ENCODE measurements at regions not wholly inside any gene's neighbourhood (a gene's known extent, or its start where the extent isn't known, plus 50 kb on each side); places are given as distances from the start of the nearest gene placed in this dataset.

DNA sequence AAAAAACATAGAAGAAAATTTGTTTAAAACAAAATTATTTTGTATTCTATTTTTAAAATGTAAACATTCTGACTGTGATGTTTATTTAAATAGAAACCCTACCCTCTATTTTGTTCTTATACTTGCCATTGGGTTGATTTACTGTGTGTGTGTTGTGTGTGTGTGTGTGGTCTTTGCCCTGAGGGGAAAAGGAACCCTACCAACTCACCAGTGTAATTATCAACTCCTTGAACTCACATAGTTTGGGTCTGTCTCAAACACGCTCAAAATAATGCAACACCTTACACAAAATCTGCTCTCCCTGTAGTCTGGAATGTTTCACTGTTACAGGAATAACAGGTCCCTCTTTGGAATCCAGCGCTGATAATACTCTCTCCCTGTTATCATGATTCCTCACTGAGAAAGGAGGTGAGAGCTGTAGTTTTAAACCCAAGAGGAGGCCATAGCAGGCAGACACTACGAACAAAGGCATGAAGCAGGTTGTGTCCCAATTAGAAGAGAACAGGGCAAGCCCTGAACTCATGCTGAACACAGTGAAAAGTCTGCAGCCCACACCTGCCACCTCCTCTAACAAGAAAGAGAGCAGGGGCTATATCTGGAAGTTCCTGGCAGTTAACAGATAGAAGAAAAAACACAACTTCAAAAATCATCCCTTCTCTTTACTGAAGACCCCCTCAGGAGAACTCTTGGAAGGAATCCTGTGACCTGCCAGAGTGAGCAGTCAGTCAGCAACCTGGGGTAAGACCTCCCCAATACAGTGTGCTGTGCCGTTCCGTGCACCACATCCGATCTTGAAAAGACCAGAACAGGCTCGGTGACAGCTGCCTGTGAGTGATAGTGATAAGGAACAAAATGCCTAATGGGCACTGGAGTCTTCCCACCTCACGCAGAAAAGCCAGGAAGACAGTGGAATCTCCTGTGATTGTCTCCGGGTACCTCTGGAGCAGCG is 608.1 kb upstream of the ADAMTS16 start:
- no peak overlapping the region for H3K4me3 ChIP-seq (ENCODE audit: low read length)
- no peak for DNase-seq

DNA sequence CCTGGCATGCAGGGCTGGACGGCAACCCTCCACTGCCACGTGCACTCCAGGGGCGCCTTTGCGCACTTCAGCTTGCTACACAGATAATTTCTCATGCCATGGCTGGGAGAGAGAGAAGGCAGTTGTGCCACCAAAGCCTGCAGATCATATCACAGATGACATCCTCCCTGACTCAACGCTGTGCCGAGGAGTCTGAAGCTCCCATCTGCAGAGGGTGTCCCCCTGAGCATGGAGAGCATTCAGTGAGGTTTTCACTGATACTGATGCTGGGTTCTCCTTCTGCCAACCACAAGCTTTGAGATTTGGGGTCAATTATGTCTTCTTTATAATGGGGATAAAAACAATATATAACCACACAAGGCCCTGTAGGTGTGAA is 607.4 kb upstream of the ADAMTS16 start:
- ChIA-PET POLR2A (no interaction called here), CTCF (no interaction called here)
- H3K27me3 Mint-ChIP-seq: no peaks in the 10 kb centered on the region
- no peaks in the 10 kb centered on the region for H3K36me3 Mint-ChIP-seq
- H3K4me3 ChIP-seq (ENCODE audit: low read length): no peak overlapping the region
- no peaks in the 10 kb centered on the region for H3K9me3 ChIP-seq (ENCODE audit: low read length)
- no peak for DNase-seq
- peaks cover 7 to 13% (median 12%) of the 10 kb centered on the region in 5 donors for H3K9me3 Mint-ChIP-seq
- no peaks in the 10 kb centered on the region for H3K36me3 ChIP-seq (ENCODE audit: insufficient read depth, low read length)
- H3K27ac Mint-ChIP-seq: no peak overlapping the region
- no peak overlapping the region for H3K4me3 Mint-ChIP-seq
- H3K27me3 ChIP-seq (ENCODE audit: insufficient read depth, low read length, poor library complexity, severe bottlenecking): no peaks in the 10 kb centered on the region
- no peak overlapping the region for H3K27ac ChIP-seq (ENCODE audit: low read depth, low read length)
- no peaks in the 10 kb centered on the region for H3K4me1 ChIP-seq (ENCODE audit: insufficient read depth, low read length)
- no peaks in the 10 kb centered on the region for H3K4me1 Mint-ChIP-seq

More for the DNA sequence above, 608.1 kb upstream of the ADAMTS16 start:
- POLR2A ChIA-PET: no interaction called here
- H3K4me3 Mint-ChIP-seq: no peak overlapping the region
- no peaks in the 10 kb centered on the region for H3K36me3 Mint-ChIP-seq
- no peak overlapping the region for H3K27ac Mint-ChIP-seq
- H3K27ac ChIP-seq (ENCODE audit: low read depth, low read length): no peak overlapping the region
- H3K4me1 Mint-ChIP-seq: no peaks in the 10 kb centered on the region
- CTCF ChIA-PET: no interaction called here
- no peaks in the 10 kb centered on the region for H3K36me3 ChIP-seq (ENCODE audit: insufficient read depth, low read length)
- H3K27me3 ChIP-seq (ENCODE audit: insufficient read depth, low read length, poor library complexity, severe bottlenecking): no peaks in the 10 kb centered on the region
- H3K27me3 Mint-ChIP-seq: no peaks in the 10 kb centered on the region
- no peaks in the 10 kb centered on the region for H3K9me3 ChIP-seq (ENCODE audit: low read length)
- no peaks in the 10 kb centered on the region for H3K4me1 ChIP-seq (ENCODE audit: insufficient read depth, low read length)
- peaks cover 5 to 13% (median 9%) of the 10 kb centered on the region in 5 donors for H3K9me3 Mint-ChIP-seq

DNA sequence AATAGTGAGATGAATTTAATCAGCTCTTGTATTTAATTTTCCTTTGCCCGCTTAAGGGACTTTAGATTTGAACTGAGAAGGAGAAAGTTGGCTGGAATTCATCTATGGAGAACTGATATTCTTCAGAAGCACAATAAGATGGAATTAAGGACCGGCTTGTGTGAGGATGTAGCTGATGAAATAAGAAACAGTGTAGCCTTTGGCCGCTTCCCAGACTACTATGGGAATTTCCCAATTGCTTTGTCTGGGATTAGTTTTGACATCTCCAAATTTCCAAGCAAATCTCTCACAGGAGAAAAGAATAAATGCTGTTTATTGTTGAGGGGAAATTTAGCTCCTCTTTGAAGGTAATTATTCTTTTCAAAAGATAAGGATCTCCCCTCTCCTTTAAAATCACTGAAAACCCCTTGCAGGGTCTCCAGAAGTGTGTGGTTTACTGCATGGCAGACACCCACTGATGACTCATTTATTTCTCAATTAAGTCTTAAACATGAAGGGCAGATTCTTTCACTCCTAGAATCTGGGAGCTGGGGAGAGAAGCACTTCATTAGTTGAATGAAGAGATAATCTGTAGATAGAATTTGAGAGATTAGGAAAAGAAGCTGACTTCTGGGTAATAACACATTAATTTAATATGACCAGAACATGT is 606.5 kb upstream of the ADAMTS16 start:
- H3K36me3 ChIP-seq (ENCODE audit: insufficient read depth, low read length): no peaks in the 10 kb centered on the region
- no peak overlapping the region for H3K4me3 ChIP-seq (ENCODE audit: low read length)
- Mint-ChIP-seq H3K36me3 (no peaks in the 10 kb centered on the region), H3K4me1 (no peaks in the 10 kb centered on the region), H3K9me3 (peaks cover 7 to 15% (median 13%) of the 10 kb centered on the region in 5 donors), H3K4me3 (no peak overlapping the region), H3K27ac (no peak overlapping the region), H3K27me3 (no peaks in the 10 kb centered on the region)
- no peaks in the 10 kb centered on the region for H3K27me3 ChIP-seq (ENCODE audit: insufficient read depth, low read length, poor library complexity, severe bottlenecking)
- ChIA-PET CTCF (no interaction called here), POLR2A (no interaction called here)
- H3K27ac ChIP-seq (ENCODE audit: low read depth, low read length): no peak overlapping the region
- no peaks in the 10 kb centered on the region for H3K9me3 ChIP-seq (ENCODE audit: low read length)
- DNase-seq: no peak
- no peaks in the 10 kb centered on the region for H3K4me1 ChIP-seq (ENCODE audit: insufficient read depth, low read length)

DNA sequence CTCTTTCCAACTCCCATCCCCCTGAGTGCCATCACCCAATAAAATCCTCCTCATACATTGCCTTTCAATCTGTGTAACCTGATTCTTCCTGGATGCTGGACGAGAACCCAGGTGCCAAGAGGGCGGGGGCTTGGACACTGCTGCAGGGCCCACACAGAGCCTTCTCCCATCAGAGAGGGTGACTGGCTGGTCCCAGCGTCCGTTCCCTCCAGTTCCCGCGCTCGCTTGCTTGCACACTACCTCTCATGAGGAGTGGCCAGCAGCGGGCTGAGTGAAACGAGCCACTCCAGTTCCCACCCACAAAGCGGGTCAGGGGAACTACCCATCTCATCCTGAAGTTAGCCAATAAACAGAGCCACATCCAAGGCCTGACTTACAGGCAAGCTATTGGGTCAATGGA is 602.6 kb upstream of the ADAMTS16 start:
- H3K4me3 ChIP-seq (ENCODE audit: low read length): no peak overlapping the region
- no peak overlapping the region for H3K27ac ChIP-seq (ENCODE audit: low read depth, low read length)
- no peaks in the 10 kb centered on the region for H3K4me1 Mint-ChIP-seq
- CTCF ChIA-PET: no interaction called here
- POLR2A ChIA-PET: no interaction called here
- H3K27ac Mint-ChIP-seq: no peak overlapping the region
- H3K27me3 ChIP-seq (ENCODE audit: insufficient read depth, low read length, poor library complexity, severe bottlenecking): no peaks in the 10 kb centered on the region
- no peaks in the 10 kb centered on the region for H3K36me3 ChIP-seq (ENCODE audit: insufficient read depth, low read length)
- H3K27me3 Mint-ChIP-seq: peaks cover 0 to 1% of the 10 kb centered on the region in 2 donors
- peaks cover 0 to 2% (median 0%) of the 10 kb centered on the region in 3 donors for H3K36me3 Mint-ChIP-seq
- H3K4me3 Mint-ChIP-seq: no peak overlapping the region
- DNase-seq: no peak
- peaks cover 13 to 22% (median 17%) of the 10 kb centered on the region in 5 donors for H3K9me3 Mint-ChIP-seq
- no peaks in the 10 kb centered on the region for H3K4me1 ChIP-seq (ENCODE audit: insufficient read depth, low read length)
- H3K9me3 ChIP-seq (ENCODE audit: low read length): no peaks in the 10 kb centered on the region

DNA sequence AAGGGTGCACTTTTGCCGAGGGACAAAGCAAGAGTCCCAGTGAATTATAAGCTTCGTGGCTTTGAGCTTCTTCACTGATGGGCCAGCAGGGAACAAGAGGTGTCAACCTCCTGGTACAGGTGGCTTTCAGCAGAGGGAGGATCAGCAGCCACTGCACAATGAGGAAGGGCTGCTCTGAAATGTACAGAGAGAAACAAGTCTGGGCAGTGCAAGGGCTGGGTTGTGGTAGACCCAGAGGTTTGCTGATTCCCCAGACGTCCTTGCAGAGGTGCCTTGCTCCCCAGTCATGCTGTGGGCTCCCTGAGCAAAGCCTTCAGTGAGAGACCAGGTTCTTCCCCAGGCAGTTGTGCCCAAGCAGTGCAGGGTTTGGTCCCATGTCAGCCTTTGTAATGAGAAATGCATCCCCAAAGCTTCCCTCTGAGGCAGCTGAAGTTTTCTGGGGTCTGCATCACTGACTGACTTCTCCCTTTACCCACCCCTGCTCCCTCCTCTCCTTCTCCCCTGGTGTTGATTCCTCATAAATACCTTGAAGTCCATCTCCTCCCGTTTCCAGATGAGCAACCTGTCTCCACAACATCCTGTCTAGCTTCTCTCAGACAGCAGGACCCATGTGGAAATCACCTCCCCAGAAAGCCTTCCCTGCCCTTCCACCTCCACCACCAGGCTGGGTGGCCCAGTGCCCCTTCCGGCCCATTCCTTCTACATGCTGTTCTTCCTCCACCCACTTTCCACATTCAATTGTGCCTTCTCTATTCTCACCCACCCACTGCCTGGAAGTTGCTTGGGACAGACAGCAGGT is 599.6 kb upstream of the ADAMTS16 start:
- H3K27ac ChIP-seq (ENCODE audit: low read depth, low read length): no peak overlapping the region
- peaks cover 0 to 2% (median 0%) of the 10 kb centered on the region in 3 donors for H3K36me3 Mint-ChIP-seq
- H3K27ac Mint-ChIP-seq: no peak overlapping the region
- H3K27me3 ChIP-seq (ENCODE audit: insufficient read depth, low read length, poor library complexity, severe bottlenecking): no peaks in the 10 kb centered on the region
- no peak overlapping the region for H3K4me3 Mint-ChIP-seq
- H3K9me3 ChIP-seq (ENCODE audit: low read length): no peaks in the 10 kb centered on the region
- peaks cover 0 to 1% of the 10 kb centered on the region in 2 donors for H3K27me3 Mint-ChIP-seq
- DNase-seq: no peak
- H3K36me3 ChIP-seq (ENCODE audit: insufficient read depth, low read length): no peaks in the 10 kb centered on the region
- no peaks in the 10 kb centered on the region for H3K4me1 Mint-ChIP-seq
- no peak overlapping the region for H3K4me3 ChIP-seq (ENCODE audit: low read length)
- H3K9me3 Mint-ChIP-seq: peaks cover 9 to 19% (median 12%) of the 10 kb centered on the region in 5 donors
- H3K4me1 ChIP-seq (ENCODE audit: insufficient read depth, low read length): no peaks in the 10 kb centered on the region
- POLR2A ChIA-PET: no interaction called here
- CTCF ChIA-PET: no interaction called here

DNA sequence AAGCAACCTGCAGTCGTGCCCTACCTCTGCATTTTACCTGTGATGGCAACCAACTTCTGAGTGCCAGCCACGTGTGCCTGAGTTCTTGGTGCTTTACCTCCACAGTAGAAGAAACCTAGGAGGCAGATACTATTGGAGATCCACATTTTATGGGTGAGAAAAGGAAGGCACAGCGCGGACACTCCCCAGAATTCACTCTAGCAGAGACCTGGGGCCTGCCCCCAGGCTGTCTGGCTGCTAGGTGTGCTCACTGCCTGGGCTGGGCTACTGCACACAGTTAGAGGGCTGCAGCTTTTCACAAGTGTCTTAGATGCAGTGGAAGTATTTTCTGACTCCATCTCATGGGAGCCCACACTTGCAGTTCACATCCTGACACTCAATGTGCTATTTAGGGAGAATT is 598.8 kb upstream of the ADAMTS16 start:
- DNase-seq: no peak
- ChIA-PET CTCF (no interaction called here), POLR2A (no interaction called here)
- no peaks in the 10 kb centered on the region for H3K9me3 ChIP-seq (ENCODE audit: low read length)
- Mint-ChIP-seq H3K27ac (no peak overlapping the region), H3K4me1 (no peaks in the 10 kb centered on the region), H3K36me3 (peaks cover 0 to 2% (median 0%) of the 10 kb centered on the region in 3 donors), H3K4me3 (no peak overlapping the region), H3K27me3 (peaks cover 0 to 1% of the 10 kb centered on the region in 2 donors), H3K9me3 (peaks cover 9 to 19% (median 12%) of the 10 kb centered on the region in 5 donors)
- H3K27ac ChIP-seq (ENCODE audit: low read depth, low read length): no peak overlapping the region
- no peaks in the 10 kb centered on the region for H3K36me3 ChIP-seq (ENCODE audit: insufficient read depth, low read length)
- H3K4me3 ChIP-seq (ENCODE audit: low read length): no peak overlapping the region
- H3K4me1 ChIP-seq (ENCODE audit: insufficient read depth, low read length): no peaks in the 10 kb centered on the region
- H3K27me3 ChIP-seq (ENCODE audit: insufficient read depth, low read length, poor library complexity, severe bottlenecking): no peaks in the 10 kb centered on the region

DNA sequence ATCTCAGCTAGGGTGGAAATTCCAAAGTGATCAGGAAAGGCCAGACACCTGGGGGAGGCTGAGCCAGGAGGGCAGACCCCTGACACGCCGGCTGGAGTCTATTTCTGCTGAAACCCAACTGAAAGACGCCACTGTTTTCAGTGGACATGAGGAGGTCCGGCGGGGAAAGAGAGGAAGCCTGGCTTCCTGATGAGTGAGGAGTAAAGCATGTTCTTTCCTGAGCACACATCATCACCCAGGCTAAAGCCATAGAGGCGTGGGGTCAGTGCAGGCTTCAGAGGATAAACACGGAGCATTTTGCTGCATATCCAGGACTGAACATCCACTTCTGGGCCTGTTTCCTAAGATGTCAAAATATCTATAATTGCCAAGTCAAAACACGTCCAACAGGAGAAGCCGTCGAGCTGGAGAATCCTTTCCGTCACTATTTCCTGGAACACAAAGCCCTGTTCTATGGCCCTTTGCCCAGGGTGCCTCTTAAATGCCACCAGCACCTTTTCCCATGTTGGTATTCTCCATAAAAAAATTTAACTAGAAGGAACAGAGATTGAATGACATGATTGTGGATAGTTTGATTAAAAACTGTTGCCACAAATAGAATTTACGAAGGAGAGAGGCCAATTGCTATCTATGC is 597.9 kb upstream of the ADAMTS16 start:
- Histone ChIP-seq H3K36me3 (ENCODE audit: insufficient read depth, low read length) (no peaks in the 10 kb centered on the region), H3K4me3 (ENCODE audit: low read length) (no peak overlapping the region), H3K4me1 (ENCODE audit: insufficient read depth, low read length) (no peaks in the 10 kb centered on the region), H3K27me3 (ENCODE audit: insufficient read depth, low read length, poor library complexity, severe bottlenecking) (no peaks in the 10 kb centered on the region), H3K9me3 (ENCODE audit: low read length) (no peaks in the 10 kb centered on the region), H3K27ac (ENCODE audit: low read depth, low read length) (no peak overlapping the region)
- Mint-ChIP-seq H3K36me3 (peaks cover 0 to 2% (median 0%) of the 10 kb centered on the region in 3 donors), H3K27me3 (peaks cover 0 to 1% of the 10 kb centered on the region in 2 donors), H3K9me3 (peaks cover 7 to 21% (median 12%) of the 10 kb centered on the region in 5 donors), H3K4me1 (no peaks in the 10 kb centered on the region), H3K4me3 (no peak overlapping the region), H3K27ac (no peak overlapping the region)
- DNase-seq: no peak
- POLR2A ChIA-PET: no interaction called here
- CTCF ChIA-PET: no interaction called here

Data from CD8-positive, alpha-beta memory T cell (primary cell).